ENCODE measurements at regions not wholly inside any gene's neighbourhood (a gene's known extent, or its start where the extent isn't known, plus 50 kb on each side); places are given as distances from the start of the nearest gene placed in this dataset.
A peak's percentile ranks its signal among the peaks of the same experiment; 100 is the strongest.
"Not testable (repeated sequence)": the region's sequence is repeated elsewhere in the genome, so short reads cannot be mapped to it uniquely, and the experiment has no call there.

- DNase-seq (ENCODE audit: low spot score) = no peak
These were observed 489.7 kb upstream of the RGS18 start for GRCh38 chr1:191668525-191668924.

- peak; percentile 49 for DNase-seq (ENCODE audit: low spot score)
These were observed 488.6 kb upstream of the RGS18 start for GRCh38 chr1:191669629-191670028.

GRCh38 chr1:191671236-191671635 is 487.0 kb upstream of the RGS18 start:
- peak; percentile 66 for DNase-seq (ENCODE audit: low spot score)

- no peak for DNase-seq (ENCODE audit: low spot score)
These were observed 483.6 kb upstream of the RGS18 start for GRCh38 chr1:191674626-191675179.

GRCh38 chr1:191675856-191676783 is 482.1 kb upstream of the RGS18 start:
- DNase-seq (ENCODE audit: low spot score) = no peak

- no peak for DNase-seq (ENCODE audit: low spot score)
These were observed 472.6 kb upstream of the RGS18 start for GRCh38 chr1:191685669-191686068.

GRCh38 chr1:191687721-191688120 is 470.5 kb upstream of the RGS18 start:
- no peak for DNase-seq (ENCODE audit: low spot score)

GRCh38 chr1:191690931-191691330 is 467.3 kb upstream of the RGS18 start:
- no peak for DNase-seq (ENCODE audit: low spot score)

- no peak for DNase-seq (ENCODE audit: low spot score)
These were observed 464.5 kb upstream of the RGS18 start for GRCh38 chr1:191693797-191694196.

GRCh38 chr1:191695865-191696264 is 462.4 kb upstream of the RGS18 start:
- DNase-seq (ENCODE audit: low spot score) = peak; percentile 61

GRCh38 chr1:191696354-191696753 is 461.9 kb upstream of the RGS18 start:
- DNase-seq (ENCODE audit: low spot score) = peak; percentile 83

GRCh38 chr1:191697556-191697955 is 460.7 kb upstream of the RGS18 start:
- no peak for DNase-seq (ENCODE audit: low spot score)

- DNase-seq (ENCODE audit: low spot score) = no peak
These were observed 460.0 kb upstream of the RGS18 start for GRCh38 chr1:191698246-191698645.

GRCh38 chr1:191699343-191699742 is 458.9 kb upstream of the RGS18 start:
- DNase-seq (ENCODE audit: low spot score) = no peak

GRCh38 chr1:191700922-191701321 is 457.3 kb upstream of the RGS18 start:
- no peak for DNase-seq (ENCODE audit: low spot score)

- no peak for DNase-seq (ENCODE audit: low spot score)
These were observed 456.1 kb upstream of the RGS18 start for GRCh38 chr1:191702124-191702523.

- no peak for DNase-seq (ENCODE audit: low spot score)
These were observed 451.0 kb upstream of the RGS18 start for GRCh38 chr1:191707288-191707687.

- DNase-seq (ENCODE audit: low spot score) = no peak
These were observed 449.0 kb upstream of the RGS18 start for GRCh38 chr1:191709215-191709614.

- no peak for DNase-seq (ENCODE audit: low spot score)
These were observed 446.3 kb upstream of the RGS18 start for GRCh38 chr1:191711961-191712360.

GRCh38 chr1:191714845-191715244 is 443.4 kb upstream of the RGS18 start:
- no peak for DNase-seq (ENCODE audit: low spot score)

- no peak for DNase-seq (ENCODE audit: low spot score)
These were observed 428.5 kb upstream of the RGS18 start for GRCh38 chr1:191729742-191730141.

GRCh38 chr1:191731608-191732302 is 426.5 kb upstream of the RGS18 start:
- DNase-seq (ENCODE audit: low spot score) = not testable (repeated sequence)

- DNase-seq (ENCODE audit: low spot score) = no peak
These were observed 423.9 kb upstream of the RGS18 start for GRCh38 chr1:191734321-191734720.
